NCI-H748 (cell line): ENCODE measurements at regions not wholly inside any gene's neighbourhood (a gene's known extent, or its start where the extent isn't known, plus 50 kb on each side); places are given as distances from the start of the nearest gene placed in this dataset.
"Not testable (repeated sequence)": the region's sequence is repeated elsewhere in the genome, so short reads cannot be mapped to it uniquely, and the experiment has no call there.

Experiments used
- DNase-seq: peaks from one replicate; lab custom pipeline; 2025; ENCODE audit not compliant: unreplicated experiment; lab: John Stamatoyannopoulos, UW

DNA sequence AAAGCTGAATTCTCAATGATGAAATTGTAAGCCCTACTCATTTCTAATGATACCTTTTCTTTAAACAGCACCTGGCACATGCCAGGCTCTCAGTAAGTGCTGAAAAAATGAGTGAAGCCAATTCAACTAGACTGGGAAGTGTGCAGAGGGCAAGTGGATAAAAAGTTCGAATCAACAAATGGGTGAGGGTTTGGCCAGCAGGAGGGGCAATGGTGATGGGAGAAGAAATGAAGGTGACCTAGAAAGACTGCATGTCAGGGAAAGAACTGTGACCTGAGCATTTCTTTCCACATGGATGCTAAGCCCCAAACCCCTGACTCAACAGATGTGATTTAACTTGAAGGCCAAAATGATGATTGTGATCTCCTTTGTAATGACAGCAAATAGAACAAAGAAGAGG, 54.6 kb downstream of the DKK1 start:
- no peak for DNase-seq

- not testable (repeated sequence) for DNase-seq
These were observed 60.1 kb downstream of the DKK1 start for GRCh38 chr10:52374207-52374606.

DNA sequence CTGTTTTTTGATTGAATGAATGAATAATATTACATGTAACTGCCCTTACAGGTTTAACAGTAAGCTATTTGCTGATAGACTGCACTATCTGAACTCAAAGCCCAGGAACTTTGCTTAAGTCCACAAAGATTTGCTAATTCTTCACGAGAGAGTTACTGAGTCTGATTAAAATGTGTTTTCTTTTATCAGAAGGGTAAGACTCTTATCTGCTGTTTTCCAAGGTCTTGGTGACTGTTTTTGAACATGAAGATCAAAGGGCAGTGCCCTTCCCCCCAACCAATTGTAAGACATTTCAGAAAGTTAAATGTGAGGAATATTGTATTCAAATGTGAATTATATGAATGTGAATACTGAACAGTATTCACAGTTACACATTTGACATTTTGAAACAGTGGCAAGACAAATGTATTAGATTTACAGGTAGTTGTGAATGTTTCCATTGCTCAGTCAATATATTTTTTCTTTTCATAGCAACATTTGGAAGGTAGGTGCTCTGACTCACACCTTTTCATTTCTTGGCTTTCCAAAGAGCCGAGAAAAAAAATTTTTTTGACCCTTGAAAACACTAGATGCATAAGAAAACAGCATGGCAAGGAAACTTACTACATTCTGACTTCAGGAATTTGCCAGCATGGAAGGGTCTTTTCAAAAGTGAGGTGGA, 62.7 kb downstream of the DKK1 start:
- DNase-seq: no peak

- no peak for DNase-seq
These were observed 64.0 kb downstream of the DKK1 start for GRCh38 chr10:52378124-52378523.

- DNase-seq: no peak
These were observed 65.2 kb downstream of the DKK1 start for GRCh38 chr10:52379287-52379686.

DNA sequence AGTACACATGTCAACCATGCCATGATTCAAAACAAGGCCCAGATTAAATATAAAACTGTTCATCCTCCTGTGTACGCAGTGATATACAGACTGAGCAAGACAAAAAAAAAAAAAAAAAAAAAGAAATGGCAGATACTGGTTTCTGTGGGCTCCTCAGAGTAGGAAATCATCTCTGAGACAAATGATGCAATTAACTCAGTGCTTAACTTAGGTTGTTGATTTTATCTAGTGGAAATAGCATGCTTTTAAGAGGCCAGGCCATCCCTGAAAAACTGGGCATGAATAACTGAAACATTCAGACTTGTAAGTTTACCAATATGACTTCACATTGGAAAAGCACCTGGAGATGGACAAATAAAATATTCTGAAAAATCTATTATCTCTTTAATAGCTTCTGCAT, 69.0 kb downstream of the DKK1 start:
- DNase-seq: no peak

DNA sequence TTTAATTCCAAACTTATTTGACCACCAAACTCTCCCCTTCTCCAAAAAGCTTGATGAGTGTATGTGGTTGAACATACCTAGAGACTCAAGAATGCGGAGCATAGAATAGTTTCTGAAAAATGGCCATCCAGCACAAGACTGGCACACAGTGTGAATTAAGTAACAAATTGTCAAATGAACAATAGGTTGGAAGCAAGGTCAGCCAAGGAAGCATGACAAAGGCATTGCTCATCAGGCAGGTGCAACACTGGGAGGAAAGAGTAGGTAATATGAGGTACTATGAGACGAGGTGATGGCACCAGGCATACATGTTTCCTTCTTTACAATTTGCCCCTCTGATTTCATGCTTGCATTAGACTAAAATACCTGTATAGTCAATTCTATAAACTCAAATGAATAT, 73.7 kb downstream of the DKK1 start:
- no peak for DNase-seq

GRCh38 chr10:52390388-52390787, 76.3 kb downstream of the DKK1 start:
- no peak for DNase-seq

DNA sequence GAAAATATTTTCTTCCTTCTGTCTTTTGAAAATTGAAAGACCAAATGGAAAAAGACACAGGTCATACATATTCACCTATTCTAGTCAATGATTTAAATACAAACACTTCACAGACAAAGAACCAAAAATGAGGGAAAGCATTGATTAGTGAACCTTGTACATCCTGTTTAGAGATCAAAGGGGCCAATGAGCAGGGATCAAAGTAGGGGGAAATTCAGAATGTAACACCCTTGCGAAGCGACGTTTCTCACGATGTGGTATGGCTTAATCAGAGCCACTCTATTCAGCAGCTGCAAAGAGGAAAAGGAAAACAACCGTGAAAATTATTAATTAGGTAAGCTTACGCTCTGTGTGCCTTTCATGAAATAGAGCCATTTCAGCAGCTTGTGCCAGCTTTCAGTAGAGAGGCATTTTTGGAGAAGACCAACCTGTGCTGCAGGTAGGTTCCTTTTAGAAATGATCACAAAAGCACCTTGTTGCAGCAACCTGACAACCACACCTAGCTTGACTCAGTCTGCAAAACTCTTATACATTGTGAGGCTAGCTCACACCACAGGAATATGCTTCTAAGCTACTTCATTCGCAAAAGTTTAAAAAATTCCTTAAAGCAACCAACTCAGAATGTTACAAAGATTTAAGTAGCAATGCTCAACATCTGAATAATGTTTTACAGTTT, 78.0 kb downstream of the DKK1 start:
- DNase-seq: no peak

DNA sequence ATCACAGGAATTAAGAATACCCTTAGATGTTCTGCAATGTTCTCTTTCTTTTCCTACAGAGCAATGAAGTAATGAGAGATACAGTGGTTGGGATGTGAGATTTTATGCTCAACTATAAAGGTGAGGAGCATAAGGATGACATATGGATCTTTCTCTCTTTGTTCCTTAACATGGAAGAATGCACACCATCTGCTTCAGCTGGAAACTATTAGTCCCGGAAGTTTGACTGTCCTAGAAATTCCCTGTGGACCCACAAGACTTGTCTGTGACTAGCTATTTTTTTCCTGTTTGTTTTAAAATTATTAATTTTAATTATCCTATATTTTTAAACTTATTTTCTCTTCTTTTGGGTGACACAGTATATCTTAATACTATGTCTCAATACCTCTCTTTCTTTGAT, 80.2 kb downstream of the DKK1 start:
- DNase-seq: no peak

- peak; percentile 0 for DNase-seq
These were observed 86.5 kb downstream of the DKK1 start for GRCh38 chr10:52400562-52400961.

GRCh38 chr10:52403801-52404200, 89.7 kb downstream of the DKK1 start:
- not testable (repeated sequence) for DNase-seq

DNA sequence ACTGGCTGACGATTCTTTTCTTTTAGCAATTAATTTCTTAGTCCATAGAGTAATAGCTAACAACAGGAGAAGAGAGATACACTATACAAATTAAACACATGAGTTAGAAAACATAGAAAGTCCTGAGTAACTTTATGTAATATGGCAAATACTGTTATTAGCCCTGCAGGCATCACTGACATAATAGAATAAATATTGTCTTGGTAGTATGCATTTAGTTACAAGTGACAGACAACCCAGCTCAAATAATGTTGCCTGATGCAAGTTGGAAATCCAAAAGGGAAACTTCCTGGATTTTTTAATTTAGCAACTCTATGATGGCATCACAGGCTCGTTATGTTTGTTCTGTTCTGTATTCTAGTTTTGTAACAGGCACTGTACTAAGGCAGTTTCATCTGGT, 95.1 kb downstream of the DKK1 start:
- no peak for DNase-seq

GRCh38 chr10:52409928-52410327, 95.8 kb downstream of the DKK1 start:
- no peak for DNase-seq

GRCh38 chr10:52410916-52411315, 96.8 kb downstream of the DKK1 start:
- DNase-seq: no peak

DNA sequence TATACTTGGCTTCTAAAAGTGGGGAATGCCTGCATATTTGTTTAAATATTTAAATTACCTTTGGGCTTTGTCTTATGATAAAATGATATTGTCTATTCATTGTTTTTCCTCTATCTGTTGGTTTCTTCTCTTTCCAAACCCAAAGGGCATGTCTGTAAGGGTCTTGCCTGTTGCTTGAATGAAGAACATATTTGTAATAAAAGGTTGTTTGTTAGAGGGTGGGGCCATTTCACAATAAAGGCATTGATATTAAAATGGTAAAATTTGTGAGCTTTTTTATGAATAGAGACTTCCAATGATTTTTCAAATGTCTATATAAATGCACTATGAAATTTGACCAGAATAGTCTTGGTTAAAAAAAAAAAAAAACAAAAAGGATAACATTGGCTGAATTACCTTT, 105.2 kb downstream of the DKK1 start:
- no peak for DNase-seq

- DNase-seq: no peak
These were observed 106.6 kb downstream of the DKK1 start for GRCh38 chr10:52420656-52421055.

- no peak for DNase-seq
These were observed 109.3 kb downstream of the DKK1 start for GRCh38 chr10:52423369-52423768.

DNA sequence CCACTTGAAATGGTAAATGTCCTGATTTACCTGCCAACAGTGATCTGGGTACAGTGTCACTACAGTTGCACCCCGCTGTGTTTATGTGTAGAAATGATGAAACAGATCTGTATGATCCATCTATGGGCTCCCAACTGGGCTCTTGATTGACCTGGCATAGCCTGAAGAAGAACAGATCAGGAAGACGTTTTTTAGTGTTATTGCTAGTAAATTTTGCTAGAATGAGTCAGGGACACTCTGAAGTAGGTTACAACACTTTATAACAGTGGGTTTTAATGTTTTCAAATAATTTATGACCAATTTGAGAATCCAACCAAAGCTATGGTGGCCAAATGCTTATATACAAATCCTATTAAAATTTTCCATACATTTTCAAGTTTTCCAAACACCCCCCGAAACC, 110.3 kb downstream of the DKK1 start:
- no peak for DNase-seq

GRCh38 chr10:52434734-52435133, 120.7 kb downstream of the DKK1 start:
- DNase-seq: no peak

- no peak for DNase-seq
These were observed 122.6 kb downstream of the DKK1 start for GRCh38 chr10:52436664-52437063.

GRCh38 chr10:52437205-52437646, 123.1 kb downstream of the DKK1 start:
- no peak for DNase-seq

DNA sequence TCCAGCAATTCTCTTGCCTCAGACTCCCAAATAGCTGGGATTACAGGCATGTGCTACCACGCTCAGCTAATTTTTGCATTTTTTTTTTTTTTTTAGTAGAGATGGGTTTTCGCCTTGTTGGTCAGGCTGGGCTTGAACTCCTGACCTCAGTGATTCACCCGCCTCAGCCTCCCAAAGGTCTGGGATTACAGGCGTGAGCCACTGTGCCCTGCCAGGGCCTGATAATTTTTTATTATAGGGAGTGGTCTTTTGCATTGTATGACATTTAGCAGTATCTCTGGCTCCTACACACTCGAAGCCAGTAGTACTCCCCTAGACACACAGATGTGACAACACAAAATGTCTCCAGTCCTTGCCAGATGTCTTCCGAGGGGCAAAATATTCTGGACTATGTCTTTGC, 124.0 kb downstream of the DKK1 start:
- no peak for DNase-seq
